ENCODE measurements at regions not wholly inside any gene's neighbourhood (a gene's known extent, or its start where the extent isn't known, plus 50 kb on each side); places are given as distances from the start of the nearest gene placed in this dataset.

- DNase-seq, result no peak
These were observed 167.1 kb downstream of the DHX15 start for GRCh38 chr4:24417206-24417605.

GRCh38 chr4:24416293-24416692, 168.1 kb downstream of the DHX15 start:
- DNase-seq, result no peak

DNA sequence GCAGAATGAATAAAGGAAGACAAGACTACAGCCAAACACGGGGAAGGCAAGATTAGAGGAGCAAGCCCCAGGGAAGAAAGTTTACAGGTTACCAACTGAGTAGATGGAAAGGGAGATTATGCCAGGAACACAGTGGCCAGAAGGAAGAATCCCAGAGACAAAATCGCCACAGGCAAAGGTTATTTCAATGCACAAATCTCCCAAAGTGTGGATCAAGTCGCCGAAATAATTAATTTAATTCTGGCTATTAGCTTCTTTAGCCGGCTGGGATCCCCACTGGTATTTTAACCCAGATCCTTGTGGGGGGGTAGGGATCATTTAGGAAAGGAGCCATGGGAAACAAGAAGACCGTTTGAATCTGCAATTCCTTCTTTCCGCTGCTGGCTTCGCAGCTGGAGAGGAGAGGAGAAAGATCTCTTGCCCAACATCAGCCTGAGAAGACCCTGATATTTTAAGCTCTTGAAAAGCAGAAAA, 171.0 kb downstream of the DHX15 start:
- DNase-seq, result no peak

DNA sequence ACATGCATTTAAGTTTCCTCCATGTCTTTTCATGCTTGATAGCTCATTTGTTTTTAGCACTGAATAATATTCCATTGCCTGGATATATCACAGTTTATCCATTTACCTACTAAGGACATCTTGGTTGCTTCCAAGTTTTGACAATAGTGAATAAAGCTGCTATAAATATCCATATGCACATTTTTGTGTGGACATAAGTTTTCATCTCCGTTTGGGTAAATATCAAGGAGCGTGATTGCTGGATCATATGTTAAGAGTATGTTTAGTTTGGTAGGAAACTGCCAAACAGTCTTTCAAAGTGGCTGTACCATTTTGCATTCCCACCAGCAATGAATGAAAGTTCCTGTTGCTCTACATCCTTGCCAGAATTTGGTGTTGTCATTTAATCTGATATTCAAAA, 172.5 kb downstream of the DHX15 start:
- no peak for DNase-seq

DNA sequence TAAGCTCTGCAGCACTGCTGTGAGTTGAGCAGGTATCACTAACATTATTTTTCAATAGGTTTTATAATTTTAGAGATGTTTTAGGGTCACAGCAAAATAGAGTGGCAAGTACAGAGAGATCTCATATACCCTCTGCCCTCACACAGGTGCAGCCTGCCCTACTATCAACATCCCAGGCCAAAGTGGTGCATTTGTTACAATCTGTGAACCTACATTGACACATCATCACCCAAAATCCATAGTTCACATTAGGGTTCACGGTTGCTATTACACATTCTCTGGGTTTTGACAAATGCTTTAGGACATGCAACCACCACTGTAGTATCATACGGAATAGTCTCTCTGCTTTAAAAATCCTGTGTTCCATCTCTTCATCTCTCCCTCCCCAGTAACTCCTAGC, 173.1 kb downstream of the DHX15 start:
- DNase-seq, result no peak

GRCh38 chr4:24408640-24409039, 175.7 kb downstream of the DHX15 start:
- DNase-seq, result no peak

- DNase-seq, result no peak
These were observed 178.4 kb downstream of the DHX15 start for GRCh38 chr4:24405926-24406325.

DNA sequence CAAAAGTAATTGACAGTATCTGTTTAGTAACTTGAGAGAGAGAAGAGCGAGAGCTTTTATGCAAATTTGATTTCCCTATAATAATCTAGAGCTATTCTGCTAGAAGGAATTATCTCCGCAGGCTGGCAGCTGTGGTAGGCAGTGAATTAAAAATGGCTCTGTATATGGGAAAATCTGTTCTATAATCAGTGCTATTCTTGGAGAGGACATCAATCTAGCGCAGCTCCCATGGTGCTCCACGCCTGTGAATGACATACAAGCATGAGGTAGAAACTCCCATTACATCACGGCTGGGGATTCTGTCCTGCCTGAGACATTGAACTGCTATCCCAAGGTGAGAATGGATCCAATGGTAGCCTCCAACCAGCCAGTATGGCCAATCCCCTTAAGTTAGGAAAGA, 179.0 kb downstream of the DHX15 start:
- no peak for DNase-seq

DNA sequence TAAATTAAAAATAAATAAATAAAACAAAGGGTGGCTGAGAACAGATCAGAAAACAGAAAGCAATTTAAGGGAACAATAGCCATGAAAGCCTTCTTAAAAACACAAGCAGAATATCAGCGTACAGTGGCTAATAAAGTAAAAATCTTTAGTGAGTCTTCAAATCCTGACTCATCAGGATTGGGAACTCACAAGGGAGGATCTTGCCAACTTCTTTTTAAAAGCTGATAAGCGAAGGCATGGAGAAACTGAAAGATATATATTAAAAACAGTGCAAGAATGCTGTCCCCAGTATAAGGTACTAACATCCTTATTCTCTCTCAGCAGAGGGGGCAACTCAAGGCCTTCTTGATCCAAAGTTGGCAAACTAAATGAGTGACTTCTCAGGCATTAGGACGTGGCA, 180.1 kb downstream of the DHX15 start:
- no peak for DNase-seq

DNA sequence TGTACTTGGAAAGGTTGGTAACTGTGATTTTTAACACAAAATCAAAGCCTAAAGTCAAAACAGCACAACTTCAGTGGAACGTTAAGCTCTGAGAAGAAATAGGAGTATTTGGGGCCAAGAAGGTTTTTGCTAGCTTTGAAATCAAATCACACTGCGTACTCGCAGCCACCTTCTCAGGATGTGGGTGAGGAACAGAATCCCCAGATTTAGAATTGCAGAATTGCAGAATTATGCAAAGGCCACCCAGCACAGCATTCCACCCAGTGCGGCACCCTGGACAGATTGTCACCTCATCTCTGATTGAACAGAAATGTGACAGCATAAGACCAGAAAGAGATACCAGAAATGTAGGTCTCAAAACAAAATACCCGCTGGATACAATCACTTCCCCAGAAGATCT, 181.1 kb downstream of the DHX15 start:
- no peak for DNase-seq

GRCh38 chr4:24400537-24400936, 183.8 kb downstream of the DHX15 start:
- no peak for DNase-seq

- DNase-seq, result no peak
These were observed 187.4 kb downstream of the DHX15 start for GRCh38 chr4:24396988-24397387.

- no peak for DNase-seq
These were observed 188.4 kb downstream of the DHX15 start for GRCh38 chr4:24395937-24396336.

GRCh38 chr4:24394041-24394440, 190.3 kb downstream of the DHX15 start:
- DNase-seq, result no peak

DNA sequence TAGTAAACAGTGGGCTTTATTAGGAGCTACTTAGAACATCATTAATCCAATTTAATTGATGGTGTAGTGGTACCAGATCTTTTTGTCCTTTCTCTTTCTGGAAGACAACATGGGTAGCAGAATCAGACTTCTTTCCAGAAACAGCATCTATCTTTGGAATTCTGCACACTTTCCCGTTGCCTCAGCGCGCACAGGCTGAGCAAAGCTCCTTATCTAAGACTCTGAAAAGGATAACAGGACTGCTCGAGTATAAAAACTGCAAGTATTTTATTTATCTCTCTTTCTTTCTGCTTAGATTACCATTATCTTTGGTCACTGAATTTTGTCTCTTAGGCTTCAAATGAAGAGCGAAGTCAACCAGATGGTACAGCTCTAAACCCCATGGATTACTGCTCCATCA, 191.7 kb downstream of the DHX15 start:
- DNase-seq, result no peak

- DNase-seq, result no peak
These were observed 202.0 kb downstream of the DHX15 start for GRCh38 chr4:24382381-24382780.

GRCh38 chr4:24380957-24381665, 203.2 kb downstream of the DHX15 start:
- no peak for DNase-seq

DNA sequence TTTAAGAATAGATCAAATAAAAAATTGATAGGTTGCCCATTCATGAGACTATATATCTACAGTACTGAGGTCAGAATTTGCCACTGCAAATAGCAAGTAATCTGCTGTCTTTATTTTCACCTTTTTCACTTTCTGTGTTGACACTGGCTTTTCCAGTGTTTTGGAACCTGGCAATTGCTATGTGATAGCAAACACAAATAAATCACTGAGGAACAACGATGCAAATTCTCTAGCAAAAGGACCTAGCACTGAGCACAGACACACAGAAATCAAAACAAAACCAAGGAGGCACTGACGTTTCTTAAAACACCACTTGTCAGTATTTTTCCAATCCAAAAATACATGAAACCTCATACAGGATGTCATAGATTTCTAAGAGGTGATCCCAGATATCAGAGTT, 210.7 kb downstream of the DHX15 start:
- DNase-seq, result no peak

DNA sequence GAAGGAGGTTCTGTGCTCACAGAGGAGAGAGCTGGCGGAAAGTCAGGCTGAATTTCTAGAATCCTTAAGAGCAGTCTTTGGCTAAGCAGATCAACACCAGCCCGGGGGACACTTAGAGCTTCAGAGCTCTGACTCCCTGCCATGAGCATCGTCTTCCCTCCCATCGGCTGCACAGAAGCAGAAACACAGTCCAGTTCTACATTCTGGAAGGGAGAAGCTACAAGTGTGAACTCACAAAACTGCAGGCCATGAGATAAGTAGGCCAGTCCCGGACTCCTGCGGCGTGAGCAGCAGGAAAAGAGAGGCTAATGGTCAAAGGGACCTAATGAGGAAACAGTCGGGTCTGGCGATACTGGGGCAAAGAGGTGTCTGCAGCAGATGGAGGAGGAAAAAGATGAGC, 211.5 kb downstream of the DHX15 start:
- no peak for DNase-seq

- DNase-seq, result no peak
These were observed 212.0 kb downstream of the DHX15 start for GRCh38 chr4:24372341-24372740.

DNA sequence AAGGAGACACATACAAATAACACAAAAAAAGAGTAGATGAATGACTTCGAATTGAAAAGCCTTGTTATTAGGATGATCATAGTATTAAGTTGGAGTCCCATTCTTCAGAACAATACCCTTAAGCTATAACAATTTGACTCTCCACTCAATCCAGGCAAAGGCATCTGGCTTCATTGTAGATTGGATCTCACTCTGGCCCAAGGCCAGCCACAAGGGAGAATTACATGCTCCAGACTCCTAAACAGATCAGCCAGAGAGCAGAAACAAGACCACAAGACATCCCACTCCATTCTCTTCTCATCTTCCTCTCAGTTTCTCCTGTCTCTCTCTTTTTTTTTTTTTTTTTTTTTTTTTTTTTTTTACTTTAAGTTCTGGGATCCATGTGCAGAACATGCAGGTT, 213.9 kb downstream of the DHX15 start:
- DNase-seq, result no peak

GRCh38 chr4:24369507-24370029, 214.8 kb downstream of the DHX15 start:
- no peak for DNase-seq

- no peak for DNase-seq
These were observed 215.6 kb downstream of the DHX15 start for GRCh38 chr4:24368801-24369200.

- no peak for DNase-seq
These were observed 219.5 kb downstream of the DHX15 start for GRCh38 chr4:24364852-24365251.

GRCh38 chr4:24364249-24364648, 220.1 kb downstream of the DHX15 start:
- no peak for DNase-seq

All from activated effector memory CD4-positive, alpha-beta T cell treated with Interleukin-2 at 50 U/mL for 16 hours (primary cell).